Glomerular visceral epithelial cell (primary cell): ENCODE measurements at regions not wholly inside any gene's neighbourhood (a gene's known extent, or its start where the extent isn't known, plus 50 kb on each side); places are given as distances from the start of the nearest gene placed in this dataset.
"Not testable (repeated sequence)": the region's sequence is repeated elsewhere in the genome, so short reads cannot be mapped to it uniquely, and the experiment has no call there.

ENCODE experiments used
- DNase-seq: peaks from one replicate; pipeline ENCODE4 v3.0.0-alpha.2; 2016; ENCODE audit errors: extremely low spot score

DNA sequence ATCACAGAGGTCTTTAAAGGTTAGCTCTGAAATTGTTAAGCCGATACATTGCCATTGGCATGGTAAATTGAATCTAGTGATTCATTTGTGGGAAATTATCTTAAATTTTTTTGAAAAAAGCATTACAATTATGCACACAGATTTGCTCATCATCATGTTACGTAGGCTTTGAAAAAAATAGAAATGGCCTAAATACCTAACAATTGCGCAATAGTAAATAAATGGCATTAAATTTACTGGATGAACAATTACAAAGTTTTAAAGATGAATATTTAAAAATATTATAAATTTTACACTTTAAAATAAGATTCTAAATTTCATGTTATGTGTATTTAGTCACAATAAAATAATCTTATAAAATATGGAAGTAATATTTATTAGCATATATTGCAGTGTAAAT, 171.3 kb downstream of the RPRM start:
- no peak for DNase-seq

DNA sequence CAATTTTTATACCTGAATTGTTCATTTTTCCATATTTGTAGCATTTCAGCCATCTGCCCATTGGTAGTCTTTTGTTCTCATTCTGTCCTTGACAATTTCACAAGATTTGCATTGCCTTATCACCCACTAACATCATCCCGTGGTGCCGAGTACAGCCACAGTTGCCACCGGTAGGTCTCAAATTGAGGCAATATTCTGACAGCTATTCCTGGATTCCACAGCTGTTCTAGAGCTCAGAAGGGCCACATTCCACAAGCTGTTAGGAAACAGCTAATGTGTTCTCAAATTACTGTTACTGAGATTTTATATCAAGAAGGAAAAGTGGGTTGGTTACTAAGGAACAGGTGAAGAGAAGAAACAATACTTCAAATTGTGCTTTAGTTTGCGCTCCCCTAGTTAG, 178.8 kb downstream of the RPRM start:
- no peak for DNase-seq

DNA sequence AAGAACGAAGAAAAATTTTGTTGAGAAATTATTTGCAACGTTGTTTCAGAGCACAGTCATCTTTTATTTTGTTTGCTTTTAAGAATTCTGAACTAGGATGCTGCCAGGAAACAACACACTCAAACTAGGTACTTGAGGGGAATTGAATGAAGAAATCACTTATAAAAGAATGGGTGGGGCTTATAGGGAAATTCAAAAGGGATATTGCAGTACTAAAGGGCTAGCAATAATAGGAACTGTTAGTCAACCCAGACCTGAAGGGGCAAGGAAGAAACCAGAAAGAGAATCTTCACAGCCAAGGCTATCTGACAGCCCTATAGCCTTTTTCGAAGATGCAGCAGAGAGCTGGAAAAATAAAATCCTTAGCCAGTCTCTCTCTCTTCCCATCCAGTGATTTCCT, 179.3 kb downstream of the RPRM start:
- DNase-seq, result no peak

DNA sequence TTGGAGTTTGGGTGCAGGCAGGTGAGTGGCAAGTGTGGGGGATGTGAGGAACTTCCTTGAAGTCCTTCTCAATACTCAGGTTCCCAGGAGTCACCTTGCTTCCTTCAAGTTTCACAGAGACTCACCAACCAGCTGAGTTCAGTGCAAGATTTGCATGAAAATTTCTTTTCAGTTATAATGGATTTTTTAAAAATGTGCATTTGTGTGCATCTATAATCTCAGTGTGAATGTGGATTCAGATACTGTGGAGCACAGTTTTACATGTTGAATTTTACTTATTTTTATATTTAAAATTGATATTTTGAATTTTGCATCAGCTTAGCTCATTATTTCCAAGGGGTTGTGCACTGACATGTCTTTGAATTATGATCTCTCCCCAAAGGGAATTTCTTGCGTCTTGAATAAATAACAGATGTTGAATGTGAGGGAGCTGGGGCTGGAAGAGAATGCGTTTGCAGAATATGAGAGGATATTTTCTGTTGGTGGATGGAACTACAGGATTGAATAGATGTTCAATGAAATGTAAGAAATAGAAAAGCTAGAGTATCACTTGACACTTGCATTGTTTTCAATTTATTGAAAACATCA, 184.3 kb downstream of the RPRM start:
- no peak for DNase-seq

DNA sequence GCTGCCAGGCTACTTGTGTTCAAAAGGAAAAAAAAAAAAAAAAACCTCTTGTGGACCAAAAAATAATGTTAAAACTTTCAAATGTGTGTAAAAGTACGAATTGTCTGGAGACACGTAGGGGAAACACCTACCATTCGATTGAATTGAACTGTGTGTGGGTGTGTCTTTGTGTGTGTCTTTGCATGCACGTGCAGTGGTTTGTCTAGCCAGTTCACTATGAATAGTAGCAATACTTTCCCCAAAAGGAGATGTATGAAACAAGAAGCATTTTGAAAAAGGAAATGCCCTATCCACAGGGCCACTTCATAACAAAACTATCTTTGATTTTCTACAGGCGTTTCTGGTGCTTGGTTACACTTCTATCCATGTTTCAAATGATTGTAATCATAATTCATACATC, 186.8 kb downstream of the RPRM start:
- no peak for DNase-seq

DNA sequence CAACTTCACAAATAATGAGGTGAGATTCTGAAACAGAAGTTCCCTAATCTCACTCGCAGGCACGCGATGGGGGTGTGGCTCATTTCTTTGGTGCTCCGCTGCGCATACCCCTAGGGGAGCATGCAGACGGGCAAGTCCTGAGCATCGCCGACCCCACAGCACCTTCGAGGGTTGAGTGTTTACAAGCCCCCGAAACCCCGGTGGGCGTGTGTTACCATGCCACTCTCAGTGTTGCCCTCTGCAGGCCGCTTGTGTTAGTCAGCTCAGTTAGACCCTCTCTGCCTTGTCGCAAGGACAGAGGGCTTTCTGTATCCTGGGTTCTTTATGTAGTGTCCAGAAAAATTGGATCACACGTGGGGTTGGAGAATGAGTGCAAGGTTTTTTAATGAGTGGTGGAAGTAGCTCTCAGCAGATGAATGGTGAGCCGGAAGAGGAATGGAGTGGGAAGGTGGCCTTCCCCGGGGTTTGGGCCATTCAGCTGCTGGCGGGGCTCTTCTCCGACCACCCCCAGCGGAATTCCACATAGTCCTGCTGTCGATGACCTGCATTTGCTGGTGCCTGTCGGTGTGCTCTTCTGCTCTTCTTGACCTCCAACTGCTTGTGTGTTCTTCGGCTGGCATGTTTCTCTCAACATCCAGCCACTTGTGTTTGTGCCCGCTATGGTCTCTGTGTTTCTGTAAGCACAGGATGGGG, 191.3 kb downstream of the RPRM start:
- no peak for DNase-seq

- DNase-seq, result no peak
These were observed 209.6 kb downstream of the RPRM start for GRCh38 chr2:153268941-153269461.

GRCh38 chr2:153256876-153257275, 221.7 kb downstream of the RPRM start:
- DNase-seq, result not testable (repeated sequence)

GRCh38 chr2:153246636-153247035, 231.9 kb downstream of the RPRM start:
- DNase-seq, result not testable (repeated sequence)

DNA sequence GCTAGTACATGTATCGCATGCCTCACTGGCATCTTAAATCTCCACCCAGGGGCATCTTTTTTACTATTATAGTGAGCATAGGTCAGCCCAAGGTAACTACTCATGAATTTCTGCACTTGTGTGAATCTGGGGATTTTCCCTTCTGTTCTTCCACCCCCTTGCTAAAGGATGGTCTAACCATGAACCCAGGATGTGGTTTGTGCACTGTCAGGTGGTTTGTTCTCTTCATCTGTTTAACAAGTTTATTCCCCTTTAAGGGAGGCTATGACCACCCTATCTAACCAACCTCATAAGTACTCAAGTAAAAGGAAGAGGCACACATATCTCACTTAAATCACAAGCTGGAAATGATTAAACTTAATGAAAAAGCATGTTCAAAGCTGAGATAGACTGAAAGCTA, 243.0 kb downstream of the RPRM start:
- no peak for DNase-seq

DNA sequence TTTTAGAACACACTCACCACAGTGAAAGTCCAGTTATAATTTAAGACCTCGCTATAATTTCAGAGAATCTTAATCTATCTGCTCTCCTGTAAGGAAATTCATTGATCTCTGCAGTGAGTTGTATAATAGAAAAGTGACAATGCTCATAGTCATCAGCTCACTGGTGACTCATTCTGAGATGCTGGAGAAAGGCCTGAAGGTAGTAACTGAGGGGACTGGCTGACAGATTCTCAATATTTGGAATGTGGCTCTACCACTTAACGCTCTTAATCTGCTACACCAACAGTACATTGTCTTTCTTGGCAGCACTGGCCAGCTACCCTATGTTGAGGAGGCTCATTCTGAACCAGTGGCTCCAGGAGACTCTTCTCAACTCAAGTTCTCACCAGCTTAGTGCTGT, 246.1 kb downstream of the RPRM start:
- DNase-seq, result no peak

DNA sequence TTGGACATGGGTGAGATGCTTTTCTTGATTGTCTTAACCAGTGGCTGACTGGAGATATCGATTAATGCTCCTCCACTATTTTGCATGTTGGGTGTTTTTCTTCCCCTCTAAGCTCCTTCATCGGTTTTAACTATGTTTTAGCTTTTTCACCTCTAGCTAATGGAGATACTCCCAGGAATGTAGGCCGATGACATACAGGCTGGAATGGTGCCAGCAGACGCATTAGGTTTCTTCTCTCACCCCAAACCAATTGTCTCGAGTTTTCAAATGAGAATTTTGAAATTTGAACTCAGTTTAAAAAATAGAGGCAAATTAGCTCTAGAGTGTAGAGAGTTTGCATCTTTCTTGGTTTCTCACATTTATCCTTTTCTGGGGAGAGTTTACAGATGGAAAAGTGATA, 247.6 kb downstream of the RPRM start:
- DNase-seq, result no peak

- DNase-seq, result no peak
These were observed 249.7 kb downstream of the RPRM start for GRCh38 chr2:153228904-153229303.

GRCh38 chr2:153227981-153228380, 250.6 kb downstream of the RPRM start:
- DNase-seq, result no peak

GRCh38 chr2:153222231-153223165, 256.1 kb downstream of the RPRM start:
- no peak for DNase-seq

- DNase-seq, result no peak
These were observed 257.1 kb downstream of the RPRM start for GRCh38 chr2:153221506-153221905.

- no peak for DNase-seq
These were observed 257.5 kb downstream of the RPRM start for GRCh38 chr2:153221087-153221486.

GRCh38 chr2:153218851-153219250, 259.7 kb downstream of the RPRM start:
- no peak for DNase-seq

DNA sequence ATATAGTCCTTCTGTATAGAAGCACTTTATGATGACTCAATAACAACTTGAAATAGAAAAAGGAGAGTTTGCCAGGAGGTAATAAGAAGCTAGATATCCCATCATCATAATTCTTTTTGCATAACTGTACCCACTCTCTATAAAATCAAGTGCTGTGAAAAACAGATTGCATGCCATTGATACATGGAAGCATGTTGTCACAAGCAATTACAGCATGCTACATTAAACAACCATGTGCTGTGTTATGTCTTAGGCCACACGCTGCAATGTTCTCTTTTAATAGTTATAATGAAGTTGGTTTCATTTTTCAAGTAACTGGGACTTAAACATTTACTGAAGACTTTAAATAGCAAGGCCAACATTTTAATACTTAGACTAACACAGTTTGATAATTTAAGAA, 264.2 kb downstream of the RPRM start:
- DNase-seq, result no peak

- DNase-seq, result no peak
These were observed 265.5 kb downstream of the RPRM start for GRCh38 chr2:153213022-153213421.

GRCh38 chr2:153197402-153198386, 280.9 kb downstream of the RPRM start:
- no peak for DNase-seq
